Right cardiac atrium (tissue), 5 donors: ENCODE measurements at regions not wholly inside any gene's neighbourhood (a gene's known extent, or its start where the extent isn't known, plus 50 kb on each side); places are given as distances from the start of the nearest gene placed in this dataset.
"Not testable (repeated sequence)": the region's sequence is repeated elsewhere in the genome, so short reads cannot be mapped to it uniquely, and the experiment has no call there.

ENCODE experiments used
- ATAC-seq, 2 donors: fragments of 200-7000 bp; cut with Tn5 transposase; one replicate each; pipeline versions ENCODE4 v1.8.0 to v1.9.1; 2020; ENCODE audit warnings: moderate library complexity in 2 of 2, mild to moderate bottlenecking in 1 of 2
- DNase-seq, 3 donors: peaks; one replicate each; pipeline ENCODE4 v3.0.0-alpha.2; 2020
- H3K27ac ChIP-seq: one replicate; pipeline ENCODE4 v1.5.1; 2013; ENCODE audit warnings: mild to moderate bottlenecking, low read length, control low read depth, moderate library complexity
- H3K27me3 ChIP-seq: one replicate; pipeline ENCODE4 v1.6.1; 2013; ENCODE audit not compliant: control insufficient read depth, insufficient read depth
- H3K4me1 ChIP-seq: one replicate; pipeline ENCODE4 v1.6.1; 2013; ENCODE audit warnings: low read length; ENCODE audit not compliant: control insufficient read depth, insufficient read depth
- H3K4me3 ChIP-seq: one replicate; pipeline ENCODE4 v1.5.1; 2013; ENCODE audit warnings: low read length, control low read depth
- H3K9me3 ChIP-seq: one replicate; pipeline ENCODE4 v1.6.1; 2013; ENCODE audit warnings: low read length; ENCODE audit not compliant: control insufficient read depth
- WGBS: extraction: QIAGEN DNeasy Blood & Tissue Kit; methylation state at CpG from one replicate; pipeline ENCODE4 v1.1.7; 2013; 5-methylcytosine and 5-hydroxymethylcytosine counted together
- intact Hi-C, 4 donors: fragments of 100-400 bp; cut with DNase I; formaldehyde crosslinking; loops; one replicate each; pipeline versions ENCODE4 v1.11.0 to v1.14.0; 2022 to 2023
- donor health status: healthy with polysubstance abuse.
- donor health status: DM: no; HTN: yes; CAD: no.
- donor health status: DM: no; HTN: no; CAD: no.
- donor health status: DM: no; HTN: yes; CAD: no; lungs with severe emphysema.
- donor health status: DM: yes; HTN: yes; CAD: no.

DNA sequence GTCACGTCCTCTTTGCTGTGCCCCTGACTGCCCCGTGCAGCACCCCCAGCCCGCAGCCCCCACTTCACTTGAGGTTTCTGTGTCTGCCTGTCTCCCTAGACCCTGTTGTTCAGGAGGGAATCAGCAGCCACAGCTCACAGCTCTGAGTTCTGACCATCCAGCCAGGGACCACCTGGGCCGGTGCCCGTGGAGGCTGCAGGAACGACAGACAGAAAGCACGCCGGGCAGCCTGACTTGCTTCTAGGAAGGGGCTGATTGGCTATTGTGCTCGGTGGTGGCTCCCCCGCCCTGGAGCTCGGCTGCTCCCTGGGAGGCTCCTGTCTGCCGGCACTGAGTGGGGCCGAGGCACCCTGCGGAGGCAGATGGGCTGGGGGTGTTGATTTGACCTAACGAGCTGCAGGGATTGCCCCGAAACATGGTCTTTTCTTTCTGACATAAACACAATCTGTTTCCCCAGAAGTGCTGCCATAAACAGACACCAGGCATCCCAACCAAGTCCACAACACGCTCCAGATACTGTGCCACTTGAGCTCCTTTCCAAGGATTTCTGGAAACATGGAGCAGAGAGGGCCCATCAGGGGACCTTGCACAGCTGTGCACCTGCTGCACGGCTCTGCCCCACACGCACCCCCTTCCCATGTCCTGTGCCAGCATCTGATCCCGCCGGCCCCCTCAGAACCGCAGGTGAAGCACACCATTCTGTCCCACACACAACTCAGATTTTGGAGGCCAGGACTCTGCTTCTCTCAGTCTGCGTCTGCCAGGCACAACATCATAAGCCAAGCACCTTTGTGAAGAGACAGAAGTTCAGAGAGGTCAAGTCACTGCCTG lies 855.9 kb downstream of the TBC1D22A start:
- Histone ChIP-seq H3K4me3 (no peak overlapping the region), H3K4me1 (no peaks in the 10 kb centered on the region), H3K27me3 (no peaks in the 10 kb centered on the region), H3K27ac (no peak overlapping the region), H3K9me3 (no peaks in the 10 kb centered on the region)
- intact Hi-C loops: no loop called here
- ATAC-seq: no peak
- no peak for DNase-seq
- 33% methylated on average over 23 of the region's 23 CpGs for WGBS

DNA sequence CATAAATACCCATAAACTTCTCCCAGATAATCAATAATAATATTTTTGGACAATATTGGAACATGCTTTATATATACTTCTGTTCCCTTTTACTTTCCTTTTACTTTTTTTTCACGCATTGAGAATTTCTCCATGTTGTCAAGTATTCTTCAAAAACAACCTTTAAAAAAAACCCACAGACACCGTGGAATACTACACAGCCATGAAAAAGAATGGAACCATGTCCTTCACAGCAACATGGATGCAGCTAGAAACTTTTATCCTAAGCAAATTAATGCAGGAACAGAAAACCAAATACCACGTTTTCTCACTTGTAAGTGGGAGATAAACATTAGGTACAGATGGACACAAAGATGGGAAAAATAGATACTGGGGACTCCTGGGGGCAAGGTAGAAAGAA lies 854.7 kb downstream of the TBC1D22A start:
- no peaks in the 10 kb centered on the region for H3K9me3 ChIP-seq
- no peak for DNase-seq
- no peaks in the 10 kb centered on the region for H3K4me1 ChIP-seq
- no peaks in the 10 kb centered on the region for H3K27me3 ChIP-seq
- ATAC-seq: no peak
- intact Hi-C loops: no loop called here
- no peak overlapping the region for H3K4me3 ChIP-seq
- H3K27ac ChIP-seq: no peak overlapping the region
- 81% methylated on average over 3 of the region's 3 CpGs for WGBS

DNA sequence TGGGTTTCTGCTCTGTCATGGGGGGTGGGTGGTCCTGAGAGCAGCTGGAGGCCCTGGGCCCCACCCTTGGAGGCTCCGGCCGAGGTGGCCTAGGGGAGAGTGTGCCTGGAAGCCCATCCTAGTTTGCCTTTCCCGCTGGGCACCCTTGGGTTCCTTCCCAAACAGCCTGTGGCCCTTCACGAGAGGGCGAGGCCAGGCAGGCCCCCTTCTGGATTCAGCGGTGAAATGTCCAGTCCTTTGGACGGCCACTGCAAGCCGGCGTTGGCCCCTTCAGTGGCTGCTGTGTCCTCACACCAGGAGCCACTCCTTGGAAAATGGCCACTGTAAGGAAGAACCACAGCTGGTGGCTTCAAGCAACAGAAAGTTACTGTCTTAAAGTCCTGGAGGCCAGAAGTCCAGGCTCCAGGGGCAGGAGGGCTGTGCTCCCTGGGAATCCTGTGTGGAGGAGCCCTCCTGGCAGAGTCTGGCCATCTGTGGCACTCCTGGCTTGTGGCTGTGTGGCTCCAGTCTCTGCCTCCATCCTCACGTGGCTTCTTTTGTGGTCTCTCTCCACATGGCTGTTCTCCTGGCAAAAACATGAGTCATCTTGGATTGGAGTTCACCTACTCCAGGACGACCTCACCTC lies 854.1 kb downstream of the TBC1D22A start:
- 85% methylated on average over 11 of the region's 11 CpGs for WGBS
- H3K27me3 ChIP-seq: no peaks in the 10 kb centered on the region
- no peaks in the 10 kb centered on the region for H3K9me3 ChIP-seq
- no peaks in the 10 kb centered on the region for H3K4me1 ChIP-seq
- intact Hi-C loops: no loop called here
- no peak overlapping the region for H3K27ac ChIP-seq
- H3K4me3 ChIP-seq: no peak overlapping the region
- DNase-seq (no peak), ATAC-seq (peak in 1 of 2 donors; percentile 22)

DNA sequence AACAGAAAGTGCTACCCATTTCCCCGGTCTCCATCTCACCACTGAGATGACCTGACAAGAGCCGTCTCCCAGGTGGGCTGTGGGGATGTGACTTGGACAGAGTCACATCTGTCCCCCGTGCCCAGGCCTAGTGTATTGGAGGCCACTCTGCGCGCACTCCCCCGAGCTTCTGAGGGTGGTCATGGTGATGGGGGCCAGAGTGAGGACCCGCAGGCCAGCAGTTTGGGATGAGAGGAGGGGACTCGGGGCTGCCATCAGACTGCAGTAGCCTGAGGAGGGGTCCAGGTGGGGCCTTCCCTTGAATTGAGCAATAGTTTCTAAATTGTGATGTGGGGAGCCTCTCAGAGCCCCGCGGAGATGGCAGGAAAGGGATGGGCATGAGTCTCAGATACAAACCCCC lies 852.6 kb downstream of the TBC1D22A start:
- no peaks in the 10 kb centered on the region for H3K9me3 ChIP-seq
- intact Hi-C loops: no loop called here
- no peak overlapping the region for H3K27ac ChIP-seq
- WGBS: 85% methylated on average over 10 of the region's 10 CpGs
- ATAC-seq: no peak
- H3K27me3 ChIP-seq: no peaks in the 10 kb centered on the region
- no peaks in the 10 kb centered on the region for H3K4me1 ChIP-seq
- no peak for DNase-seq
- no peak overlapping the region for H3K4me3 ChIP-seq

DNA sequence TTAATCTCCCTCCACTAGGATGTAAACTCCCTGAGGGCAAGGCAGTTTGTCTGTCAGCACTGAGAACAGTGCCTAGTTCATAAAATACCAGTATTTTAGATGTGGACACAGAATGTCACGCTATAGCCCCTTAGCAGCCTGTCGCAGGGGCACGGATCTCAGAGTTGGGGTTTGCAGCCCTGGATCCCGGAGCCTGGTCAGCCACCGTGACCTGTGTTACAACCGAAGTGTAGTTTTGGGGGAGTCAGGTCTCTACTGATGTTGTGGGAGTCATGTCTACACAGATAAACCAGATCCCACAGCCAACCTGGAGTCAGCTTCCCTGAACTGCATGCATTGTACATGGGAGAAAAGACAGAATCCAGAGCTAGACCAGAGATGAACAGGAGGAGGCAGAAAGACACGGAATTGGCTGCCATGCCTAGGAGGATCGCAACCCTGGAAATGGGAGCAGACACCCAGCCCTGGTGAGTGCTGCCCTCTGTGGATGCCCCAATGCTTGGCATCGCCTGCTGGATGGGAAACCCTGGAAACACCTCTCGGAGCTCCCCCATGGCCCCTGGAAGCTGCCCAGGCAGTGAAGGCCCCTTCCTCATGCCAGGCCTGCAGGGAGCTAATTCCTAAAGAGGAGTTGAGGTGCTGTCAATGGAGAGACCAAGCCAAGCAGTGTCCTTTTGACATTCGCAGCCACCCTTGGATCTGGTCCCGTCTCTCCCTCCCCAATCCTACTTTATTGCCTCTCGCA lies 851.3 kb downstream of the TBC1D22A start:
- no peak for DNase-seq
- no peaks in the 10 kb centered on the region for H3K27me3 ChIP-seq
- 89% methylated on average over 13 of the region's 13 CpGs for WGBS

DNA sequence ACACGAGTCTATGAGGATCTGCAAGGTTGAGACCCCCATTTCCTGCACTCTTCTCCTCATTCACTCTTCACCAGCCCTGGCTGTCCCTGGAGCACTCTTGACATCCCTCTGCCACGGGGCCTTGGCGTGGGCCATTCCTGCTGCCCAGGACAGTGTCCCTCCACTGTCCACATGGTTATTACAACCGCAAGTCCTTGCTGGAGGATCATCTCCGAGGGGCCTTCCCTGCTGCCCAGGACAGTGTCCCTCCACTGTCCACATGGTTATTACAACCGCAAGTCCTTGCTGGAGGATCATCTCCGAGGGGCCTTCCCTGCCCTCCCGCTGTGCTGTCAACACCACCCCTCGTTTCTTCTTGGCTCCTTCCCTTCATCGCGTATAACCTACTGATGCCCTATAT lies 850.7 kb downstream of the TBC1D22A start:
- WGBS: 71% methylated on average over 11 of the region's 11 CpGs
- ATAC-seq: peak in 1 of 2 donors; percentile 33
- H3K9me3 ChIP-seq, intact Hi-C loops, DNase-seq, H3K4me3 ChIP-seq, H3K27ac ChIP-seq, H3K27me3 ChIP-seq, H3K4me1 ChIP-seq: not testable (repeated sequence)

More for the DNA sequence above, 851.3 kb downstream of the TBC1D22A start:
- no peak for ATAC-seq
- Histone ChIP-seq H3K9me3 (no peaks in the 10 kb centered on the region), H3K4me3 (no peak overlapping the region), H3K4me1 (no peaks in the 10 kb centered on the region), H3K27ac (no peak overlapping the region)
- intact Hi-C loops: no loop called here

DNA sequence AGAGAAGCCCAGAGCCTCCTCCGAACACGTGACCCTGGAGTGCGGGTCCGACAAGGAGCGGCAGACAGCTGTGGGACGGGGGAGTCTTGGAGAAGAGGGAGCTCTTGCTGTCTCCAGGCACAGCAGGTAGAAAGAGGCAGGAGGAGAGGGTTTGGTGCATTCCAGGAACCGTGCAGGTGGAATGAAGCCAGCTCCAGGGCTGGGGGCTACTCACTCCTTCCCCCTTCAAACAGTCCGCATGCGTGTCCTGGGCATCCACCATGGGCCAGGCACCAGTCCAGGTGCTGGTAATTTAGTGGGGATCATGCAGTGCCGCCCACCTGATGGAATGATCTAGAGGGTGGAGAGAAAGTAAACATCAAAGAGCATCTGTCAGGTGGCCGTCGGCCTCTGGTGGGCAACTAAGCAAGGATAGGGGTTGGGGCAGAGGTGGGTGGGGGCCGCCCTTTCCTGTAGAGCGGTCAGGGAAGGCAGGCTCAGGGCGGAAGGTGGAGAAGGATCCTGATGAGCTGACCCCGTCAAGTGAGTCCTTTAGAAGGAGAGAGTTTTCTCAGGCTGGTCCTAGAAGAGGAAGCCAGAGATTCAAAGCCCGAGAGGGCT lies 850.0 kb downstream of the TBC1D22A start:
- no peak for ATAC-seq
- H3K4me1 ChIP-seq: no peaks in the 10 kb centered on the region
- H3K27me3 ChIP-seq: no peaks in the 10 kb centered on the region
- DNase-seq: no peak
- H3K4me3 ChIP-seq: no peak overlapping the region
- no peaks in the 10 kb centered on the region for H3K9me3 ChIP-seq
- no peak overlapping the region for H3K27ac ChIP-seq
- intact Hi-C loops: no loop called here
- WGBS: 81% methylated on average over 17 of the region's 17 CpGs

DNA sequence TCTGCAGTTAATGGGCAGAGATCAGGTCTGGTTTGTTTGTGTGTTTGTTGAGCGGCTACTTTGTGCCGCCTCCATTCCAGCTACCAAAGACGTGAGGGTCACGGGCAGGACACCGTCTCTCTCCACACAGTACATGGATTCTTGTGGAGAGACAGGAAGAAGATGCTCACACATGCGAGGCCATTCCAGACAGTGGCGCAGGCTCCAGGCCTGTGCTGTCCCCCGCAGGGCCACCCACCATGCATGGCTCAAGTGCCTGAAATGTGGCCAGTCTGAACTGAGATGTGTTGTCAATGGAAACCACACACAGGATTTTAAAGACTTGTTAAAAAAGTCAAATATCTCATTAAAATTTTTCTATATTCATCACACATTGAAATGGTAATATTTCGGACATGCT lies 848.3 kb downstream of the TBC1D22A start:
- 92% methylated on average over 9 of the region's 9 CpGs for WGBS
- ATAC-seq (no peak), DNase-seq (no peak)
- H3K27ac ChIP-seq: no peak overlapping the region
- H3K27me3 ChIP-seq: no peaks in the 10 kb centered on the region
- H3K4me3 ChIP-seq: no peak overlapping the region
- H3K9me3 ChIP-seq: no peaks in the 10 kb centered on the region
- intact Hi-C loops: no loop called here
- no peaks in the 10 kb centered on the region for H3K4me1 ChIP-seq

DNA sequence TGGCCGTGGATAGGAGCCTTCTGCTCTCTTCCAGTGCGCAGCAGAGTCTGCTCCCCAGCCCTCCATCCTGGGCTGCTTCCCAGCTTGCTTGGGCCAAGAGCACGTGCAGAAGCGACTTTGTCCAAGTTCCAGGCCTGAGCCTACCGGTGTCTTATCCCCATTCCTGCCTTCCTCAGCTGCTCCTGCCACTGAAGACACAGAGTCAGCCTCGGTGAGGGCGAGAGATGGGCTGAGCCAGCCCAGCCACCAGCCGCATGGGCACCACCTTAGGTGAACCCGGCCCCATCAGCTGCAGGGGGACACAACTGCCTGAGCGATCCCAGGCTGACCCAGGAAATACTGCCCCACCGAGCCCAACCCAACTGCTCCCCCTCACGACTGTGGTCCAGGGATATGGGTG lies 847.8 kb downstream of the TBC1D22A start:
- H3K4me3 ChIP-seq: no peak overlapping the region
- intact Hi-C loops: no loop called here
- no peaks in the 10 kb centered on the region for H3K4me1 ChIP-seq
- H3K27me3 ChIP-seq: no peaks in the 10 kb centered on the region
- H3K9me3 ChIP-seq: no peaks in the 10 kb centered on the region
- 85% methylated on average over 12 of the region's 12 CpGs for WGBS
- ATAC-seq (peak in 1 of 2 donors; percentile 37), DNase-seq (no peak)
- no peak overlapping the region for H3K27ac ChIP-seq

DNA sequence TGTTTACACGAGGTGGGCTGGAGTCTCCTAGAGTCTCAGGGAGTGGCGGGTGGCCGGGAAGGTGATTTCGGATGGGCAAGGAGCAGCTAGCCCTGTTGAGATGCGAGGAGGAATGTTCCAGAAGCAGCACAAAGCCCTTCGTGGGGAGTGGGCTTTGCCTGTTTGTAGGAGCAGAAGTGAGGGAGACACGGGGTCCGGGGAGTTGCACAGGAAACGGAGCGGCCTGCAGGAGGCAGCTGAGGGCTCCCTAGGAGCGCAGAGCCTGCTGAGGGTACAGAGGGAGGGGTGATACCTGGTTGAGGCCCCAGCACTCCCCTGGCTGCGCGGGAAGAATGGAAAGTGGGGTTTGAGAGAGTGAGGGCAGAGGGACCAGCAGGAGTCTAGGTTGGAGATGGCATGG lies 847.2 kb downstream of the TBC1D22A start:
- intact Hi-C loops: no loop called here
- Histone ChIP-seq H3K27ac (no peak overlapping the region), H3K9me3 (no peaks in the 10 kb centered on the region), H3K4me3 (no peak overlapping the region), H3K4me1 (no peaks in the 10 kb centered on the region), H3K27me3 (no peaks in the 10 kb centered on the region)
- ATAC-seq (no peak), DNase-seq (no peak)
- WGBS: 75% methylated on average over 13 of the region's 13 CpGs

DNA sequence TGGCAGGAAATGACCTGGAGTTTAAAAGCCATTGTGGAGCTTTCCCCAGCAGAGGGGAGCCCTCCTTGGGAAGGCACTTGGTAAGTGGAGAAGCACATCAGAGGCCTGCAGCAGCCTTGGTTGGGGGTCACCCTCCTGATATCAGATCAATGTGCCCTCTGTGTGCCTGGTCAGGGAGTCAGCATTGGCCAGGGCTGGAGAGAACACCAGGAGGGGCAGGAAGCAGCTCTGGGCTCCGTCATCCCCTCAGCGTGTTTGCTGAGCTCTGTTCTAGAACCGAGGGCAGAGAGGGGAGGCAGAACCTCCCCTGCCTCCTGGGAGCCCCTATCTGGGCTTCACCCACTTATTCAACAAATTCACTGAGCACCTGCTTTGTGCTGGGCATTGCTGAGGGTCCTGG lies 846.0 kb downstream of the TBC1D22A start:
- 76% methylated on average over 3 of the region's 3 CpGs for WGBS
- no peaks in the 10 kb centered on the region for H3K27me3 ChIP-seq
- H3K4me1 ChIP-seq: no peaks in the 10 kb centered on the region
- no peak overlapping the region for H3K4me3 ChIP-seq
- no peaks in the 10 kb centered on the region for H3K9me3 ChIP-seq
- no peak overlapping the region for H3K27ac ChIP-seq
- ATAC-seq (no peak), DNase-seq (no peak)
- intact Hi-C loops: no loop called here
